22Rv1 (cell line): ENCODE measurements at regions not wholly inside any gene's neighbourhood (a gene's known extent, or its start where the extent isn't known, plus 50 kb on each side); places are given as distances from the start of the nearest gene placed in this dataset.

Experiments used
- ZFX ChIP-seq: fragments of 450-650 bp; IDR thresholded peaks from 2 replicates; pipeline ENCODE4 v1.6.1; 2017; ENCODE audit warnings: antibody characterized with exemption, borderline replicate concordance
- TF ChIP-seq, protein P1 (sequence below): fragments of 450-650 bp; IDR thresholded peaks from 2 replicates; pipeline ENCODE4 v1.5.1; 2017; ENCODE audit warnings: mild to moderate bottlenecking

DNA sequence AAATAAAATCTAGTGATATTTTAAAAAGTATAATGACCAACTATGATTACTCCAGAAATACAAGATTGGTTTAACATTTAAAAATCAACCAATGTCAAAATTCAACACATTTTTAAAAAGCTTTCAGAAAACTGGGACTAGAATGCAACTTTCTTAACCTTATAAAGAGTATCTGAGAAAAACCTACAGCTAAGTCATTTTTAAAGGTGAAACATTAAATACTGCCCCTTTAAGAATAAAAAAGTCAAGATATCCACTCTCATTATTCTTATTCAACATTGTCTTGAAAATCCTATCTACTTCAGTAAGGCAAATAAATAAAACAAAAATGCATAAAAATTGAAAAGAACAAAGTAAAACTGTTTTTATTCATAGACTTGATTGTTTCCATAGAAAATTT is 673.2 kb downstream of the UQCRFS1 start:
- TF ChIP-seq, protein P1, sequence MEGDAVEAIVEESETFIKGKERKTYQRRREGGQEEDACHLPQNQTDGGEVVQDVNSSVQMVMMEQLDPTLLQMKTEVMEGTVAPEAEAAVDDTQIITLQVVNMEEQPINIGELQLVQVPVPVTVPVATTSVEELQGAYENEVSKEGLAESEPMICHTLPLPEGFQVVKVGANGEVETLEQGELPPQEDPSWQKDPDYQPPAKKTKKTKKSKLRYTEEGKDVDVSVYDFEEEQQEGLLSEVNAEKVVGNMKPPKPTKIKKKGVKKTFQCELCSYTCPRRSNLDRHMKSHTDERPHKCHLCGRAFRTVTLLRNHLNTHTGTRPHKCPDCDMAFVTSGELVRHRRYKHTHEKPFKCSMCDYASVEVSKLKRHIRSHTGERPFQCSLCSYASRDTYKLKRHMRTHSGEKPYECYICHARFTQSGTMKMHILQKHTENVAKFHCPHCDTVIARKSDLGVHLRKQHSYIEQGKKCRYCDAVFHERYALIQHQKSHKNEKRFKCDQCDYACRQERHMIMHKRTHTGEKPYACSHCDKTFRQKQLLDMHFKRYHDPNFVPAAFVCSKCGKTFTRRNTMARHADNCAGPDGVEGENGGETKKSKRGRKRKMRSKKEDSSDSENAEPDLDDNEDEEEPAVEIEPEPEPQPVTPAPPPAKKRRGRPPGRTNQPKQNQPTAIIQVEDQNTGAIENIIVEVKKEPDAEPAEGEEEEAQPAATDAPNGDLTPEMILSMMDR, result no peak
- no peak for TF ChIP-seq ZFX
